IMR-90 (cell line): ENCODE measurements at regions not wholly inside any gene's neighbourhood (a gene's known extent, or its start where the extent isn't known, plus 50 kb on each side); places are given as distances from the start of the nearest gene placed in this dataset.

Source experiments
- ATAC-seq: fragments of 200-7000 bp; cut with Tn5 transposase; 2 replicates; pipeline ENCODE4 v1.9.1; 2020; ENCODE audit warnings: low read depth, mild to moderate bottlenecking, moderate library complexity
- BruUV-seq: library from RNA; stranded (reverse); fragments of 400-500 nt; replicated peaks from 2 replicates; lab custom pipeline; 2021; lab: Mats Ljungman, UMichigan
- CTCF ChIA-PET: fragments of 300-600 bp; formaldehyde crosslinking; extraction: SDS; loops from one replicate; lab custom pipeline; 2021; ENCODE audit warnings: antibody characterized with exemption; lab: Yijun Ruan, JAX
- POLR2A ChIA-PET: fragments of 300-600 bp; sonication (Branson Sonifier 250); formaldehyde crosslinking; loops from one replicate; lab custom pipeline; 2022; ENCODE audit warnings: antibody characterized with exemption; ENCODE audit not compliant: unreplicated experiment; lab: Charles Lee
- DNase-seq: peaks from one replicate; pipeline ENCODE4 v3.0.0; 2013
- H2AFZ ChIP-seq: replicated peaks from 2 replicates; pipeline ENCODE3; 2013; ENCODE audit warnings: low read length, mild to moderate bottlenecking; ENCODE audit not compliant: poor library complexity
- H2AK5ac ChIP-seq: 2 replicates; pipeline ENCODE4 v1.6.1; 2013; ENCODE audit warnings: low read depth, low read length, inconsistent platforms
- H2AK9ac ChIP-seq: replicated peaks from 2 replicates; pipeline ENCODE3; 2013; ENCODE audit warnings: mild to moderate bottlenecking, low read depth, low read length, moderate library complexity; ENCODE audit not compliant: poor library complexity
- H2BK120ac ChIP-seq: 2 replicates; pipeline ENCODE4 v1.6.1; 2013; ENCODE audit warnings: low read depth, low read length, inconsistent platforms
- H2BK15ac ChIP-seq: 3 replicates; pipeline ENCODE4 v1.6.1; 2013; ENCODE audit warnings: low read depth, low read length, inconsistent platforms
- H2BK20ac ChIP-seq: 2 replicates; pipeline ENCODE4 v1.6.1; 2013; ENCODE audit warnings: low read depth, mild to moderate bottlenecking, inconsistent platforms, low read length, moderate library complexity
- H2BK5ac ChIP-seq: 2 replicates; pipeline ENCODE4 v1.6.1; 2013; ENCODE audit warnings: mild to moderate bottlenecking, low read depth, low read length, inconsistent platforms; ENCODE audit not compliant: poor library complexity, severe bottlenecking
- H3K14ac ChIP-seq: replicated peaks from 2 replicates; pipeline ENCODE4 v1.6.1; 2013; ENCODE audit warnings: low read depth, low read length, inconsistent platforms
- H3K18ac ChIP-seq: 2 replicates; pipeline ENCODE4 v1.6.1; 2013; ENCODE audit warnings: low read depth, low read length, control low read depth
- H3K23ac ChIP-seq: 2 replicates; pipeline ENCODE4 v1.6.1; 2013; ENCODE audit warnings: low read depth, low read length, inconsistent platforms
- H3K27ac ChIP-seq: 2 replicates; pipeline ENCODE4 v1.5.1; 2013; ENCODE audit warnings: mild to moderate bottlenecking, control low read depth, low read length; ENCODE audit not compliant: insufficient read depth
- H3K27me3 ChIP-seq: 2 replicates; pipeline ENCODE4 v1.6.1; 2013; ENCODE audit warnings: low read length; ENCODE audit not compliant: control insufficient read depth, insufficient read depth
- H3K36me3 ChIP-seq: 2 replicates; pipeline ENCODE4 v1.6.1; 2013; ENCODE audit warnings: low read length, mixed read lengths; ENCODE audit not compliant: control insufficient read depth, insufficient read depth
- H3K4ac ChIP-seq: 2 replicates; pipeline ENCODE4 v1.6.1; 2013; ENCODE audit warnings: low read depth, low read length, inconsistent platforms
- H3K4me1 ChIP-seq: 2 replicates; pipeline ENCODE4 v1.6.1; 2013; ENCODE audit warnings: low read length, mixed read lengths; ENCODE audit not compliant: control insufficient read depth, insufficient read depth
- H3K4me2 ChIP-seq: 2 replicates; pipeline ENCODE4 v1.6.1; 2013; ENCODE audit warnings: low read depth, mild to moderate bottlenecking, control low read depth, low read length, moderate library complexity
- H3K4me3 ChIP-seq: 2 replicates; pipeline ENCODE4 v1.5.1; 2013; ENCODE audit warnings: low read depth, mild to moderate bottlenecking, control low read depth, low read length, moderate library complexity; ENCODE audit not compliant: insufficient read depth
- H3K56ac ChIP-seq: 2 replicates; pipeline ENCODE4 v1.6.1; 2013; ENCODE audit warnings: low read length, inconsistent platforms; ENCODE audit not compliant: insufficient read depth; ENCODE audit errors: extremely low read depth
- H3K79me1 ChIP-seq, 2 experiments: 2 replicates each; pipeline ENCODE4 v1.6.1; 2013; ENCODE audit warnings: low read length in 2 of 2, inconsistent platforms in 1 of 2, low read depth in 1 of 2
- H3K9ac ChIP-seq: 2 replicates; pipeline ENCODE4 v1.6.1; 2013; ENCODE audit warnings: low read depth, low read length, control low read depth
- H3K9me1 ChIP-seq: 2 replicates; pipeline ENCODE4 v1.6.1; 2013; ENCODE audit warnings: low read length, inconsistent platforms; ENCODE audit not compliant: insufficient read depth
- H3K9me3 ChIP-seq: 2 replicates; pipeline ENCODE4 v1.6.1; 2013; ENCODE audit warnings: low read length; ENCODE audit not compliant: control insufficient read depth, insufficient read depth
- H4K20me1 ChIP-seq: 2 replicates; pipeline ENCODE4 v1.6.1; 2013; ENCODE audit warnings: low read length, inconsistent platforms; ENCODE audit not compliant: insufficient read depth
- H4K5ac ChIP-seq: 2 replicates; pipeline ENCODE4 v1.6.1; 2013; ENCODE audit warnings: mild to moderate bottlenecking, low read depth, low read length, control low read depth
- H4K8ac ChIP-seq, 2 experiments: 2 replicates each; pipeline ENCODE4 v1.6.1; 2013; ENCODE audit warnings: low read depth in 2 of 2, low read length in 2 of 2, control low read depth in 1 of 2, inconsistent platforms in 1 of 2
- H4K91ac ChIP-seq: 2 replicates; pipeline ENCODE4 v1.6.1; 2013; ENCODE audit warnings: low read depth, low read length, inconsistent platforms; ENCODE audit not compliant: insufficient read depth
- CEBPB ChIP-seq: IDR thresholded peaks from 2 replicates; pipeline ENCODE4 v1.6.1; 2012; ENCODE audit warnings: low read depth, low read length, improper control_type of control experiment
- POLR2A ChIP-seq: IDR thresholded peaks from 2 replicates; pipeline ENCODE4 v1.6.1; 2012; ENCODE audit warnings: mild to moderate bottlenecking, low read depth, low read length
- WGBS, 2 experiments: methylation state at CpG; one replicate each; pipeline versions ENCODE4 v1.1.5 to v1.1.7; 2013; ENCODE audit warnings: missing lambda C conversion rate in 2 of 2; ENCODE audit not compliant: insufficient read length in 1 of 2; ENCODE audit errors: extremely low coverage in 2 of 2; 5-methylcytosine and 5-hydroxymethylcytosine counted together
- dilution Hi-C: fragments of 300-500 bp; cut with HindIII; formaldehyde crosslinking; loops from one replicate; pipeline ENCODE4 v1.14.3; 2018; ENCODE audit warnings: low sequenced_read_pairs; ENCODE audit not compliant: unreplicated experiment
- in situ Hi-C: fragments of 300-500 bp; cut with MboI; formaldehyde crosslinking; loops from 3 replicates; pipeline ENCODE4 v1.14.3; 2019; ENCODE audit warnings: low sequenced_read_pairs, inconsistent platforms, mixed read lengths
- intact Hi-C: fragments of 100-400 bp; cut with micrococcal nuclease; formaldehyde crosslinking; loops from 2 replicates; pipeline ENCODE4 v1.10.0; 2022

DNA sequence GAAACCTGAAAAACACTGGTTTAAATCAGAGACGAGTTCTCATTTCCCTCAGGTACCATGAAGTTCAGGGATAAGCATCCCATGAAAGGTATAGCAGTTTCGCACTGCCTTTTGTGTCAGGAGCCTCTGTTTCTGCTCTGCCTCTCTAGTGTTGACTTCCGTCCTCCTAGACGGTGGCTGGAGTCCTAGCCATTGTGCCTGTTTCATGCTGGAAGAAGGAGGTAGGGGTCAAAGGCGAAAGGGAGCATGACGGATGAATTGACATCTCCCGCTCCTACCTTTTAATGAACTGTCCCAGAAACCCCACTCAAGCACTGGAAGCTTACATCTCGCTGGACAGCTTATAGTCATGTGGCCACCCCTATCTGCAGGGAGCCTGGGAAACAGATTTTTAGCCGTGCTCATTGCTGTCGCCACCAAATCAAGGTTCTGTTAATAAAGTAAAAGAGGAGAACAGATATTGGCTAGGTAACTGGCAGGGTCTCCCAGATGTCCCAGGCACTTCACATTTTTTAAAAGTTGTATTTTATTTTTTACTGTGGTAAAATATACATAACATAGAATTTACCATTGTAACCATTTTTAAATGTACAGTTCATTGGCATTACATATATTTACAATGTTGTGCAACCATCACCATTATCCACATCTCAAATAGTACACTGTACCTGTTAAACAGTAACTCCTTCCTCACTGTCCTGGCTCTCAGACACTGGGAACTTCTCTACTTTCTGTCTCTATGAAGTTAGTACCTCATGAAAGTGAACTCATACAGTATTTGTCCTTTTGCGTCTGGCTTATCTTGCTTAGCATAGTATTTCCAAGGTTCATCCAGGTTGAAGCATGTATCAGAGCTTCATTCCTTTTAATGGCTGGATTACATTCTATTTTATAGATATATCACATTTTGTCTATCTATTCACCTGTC lies 55.0 kb upstream of the CTLA4 start:
- dilution Hi-C loops (loop anchor here (25.0 kb wide), 1 partner anchor 300 kb away; no protein-coding TSS in a partner anchor), intact Hi-C loops (loop anchor here (10.0 kb wide), 1 partner anchor 488 kb away; the partner anchor contains the start of gene ABI2), in situ Hi-C loops (loop anchor here (5.0 to 25.0 kb wide), 2 partner anchors 320 to 575 kb away; partner anchors contain the start of gene CYP20A1)
- no peak for ATAC-seq
- Histone ChIP-seq H3K18ac (peak overlapping the region; percentile 78; the same call in 1 of the 2 replicates), H3K4me3 (no peak overlapping the region), H2AK5ac (peak overlapping the region; percentile 72), H4K91ac (peak overlapping the region; percentile 85), H3K9me3 (no peaks in the 10 kb centered on the region), H3K4me1 (peaks cover 14% of the 10 kb centered on the region), H2AFZ (no peak overlapping the region), H3K79me1 (no peaks in the 10 kb centered on the region), H3K56ac (no peak overlapping the region), H4K20me1 (no peaks in the 10 kb centered on the region), H2AK9ac (peak overlapping the region; percentile 79), H4K5ac (peak overlapping the region; percentile 90; the same call in 1 of the 2 replicates), H3K14ac (peak overlapping the region; percentile 56), H4K8ac (peak overlapping the region; percentile 33 to 89), H3K4me2 (no peak overlapping the region), H3K9me1 (peaks cover 14% of the 10 kb centered on the region), H2BK120ac (peak overlapping the region; percentile 77), H3K4ac (peak overlapping the region; percentile 65), H3K27ac (no peak overlapping the region), H3K9ac (no peak overlapping the region), H2BK5ac (peak overlapping the region; percentile 78), H3K27me3 (peaks cover 12% of the 10 kb centered on the region), H2BK20ac (peak overlapping the region; percentile 78), H3K23ac (peak overlapping the region; percentile 6; the same call in 1 of the 2 replicates), H2BK15ac (peak overlapping the region; percentile 87; the same call in 2 of the 3 replicates), H3K36me3 (no peaks in the 10 kb centered on the region)
- DNase-seq: no peak
- CTCF ChIA-PET: no interaction called here
- no TSS peak for BruUV-seq
- POLR2A ChIA-PET: no interaction called here
- TF ChIP-seq POLR2A (no peak), CEBPB (peak; percentile 38; the same call in 1 of the 2 replicates)
- WGBS, 2 experiments: 90% methylated on average over 4 of the region's 11 CpGs; no CpG with 5 or more reads in 1 of the 2 experiments
